ENCODE measurements at regions not wholly inside any gene's neighbourhood (a gene's known extent, or its start where the extent isn't known, plus 50 kb on each side); places are given as distances from the start of the nearest gene placed in this dataset.

DNA sequence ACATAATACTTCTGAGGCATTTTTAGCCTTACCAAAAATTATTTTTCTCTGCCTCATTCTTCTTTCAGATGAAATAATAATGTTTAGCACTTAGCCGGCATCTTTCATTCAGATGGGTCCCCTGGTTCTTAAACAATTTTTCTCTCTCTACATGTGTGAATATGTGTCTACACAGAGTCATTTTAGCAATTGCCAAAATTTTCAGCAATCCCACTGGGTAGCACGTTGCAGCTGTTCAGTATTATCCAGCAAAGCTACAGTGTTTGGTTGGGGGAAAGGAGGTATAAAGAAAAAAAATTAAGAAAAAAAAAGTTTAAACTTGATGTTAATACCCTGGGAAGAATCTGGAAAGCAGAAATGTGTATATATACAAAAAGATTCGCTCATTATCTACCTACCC is 160.5 kb upstream of the TRHDE start:
- TF ChIP-seq POLR2AphosphoS5 (IDR thresholded peaks at IDR 0.05; ENCODE audit: borderline replicate concordance, low read depth, low read length), result no peak
- no peak for TF ChIP-seq EZH2 (IDR thresholded peaks at IDR 0.05)

All from SK-N-MC (cell line).